Activated gamma-delta T cell (primary cell): ENCODE measurements at regions not wholly inside any gene's neighbourhood (a gene's known extent, or its start where the extent isn't known, plus 50 kb on each side); places are given as distances from the start of the nearest gene placed in this dataset.

Experiments used
- DNase-seq: peaks from one replicate; lab custom pipeline; 2025; lab: John Stamatoyannopoulos, UW

GRCh38 chr16:65634833-65635232 is 513.0 kb upstream of the CDH11 start:
- no peak for DNase-seq

GRCh38 chr16:65634291-65634690 is 512.4 kb upstream of the CDH11 start:
- no peak for DNase-seq

- no peak for DNase-seq
Measured at GRCh38 chr16:65624666-65625065, 502.8 kb upstream of the CDH11 start.

- DNase-seq = no peak
Measured at GRCh38 chr16:65624229-65624628, 502.4 kb upstream of the CDH11 start.

GRCh38 chr16:65622871-65623270 is 501.0 kb upstream of the CDH11 start:
- no peak for DNase-seq

- no peak for DNase-seq
Measured at GRCh38 chr16:65622151-65622550, 500.3 kb upstream of the CDH11 start.

GRCh38 chr16:65621640-65622039 is 499.8 kb upstream of the CDH11 start:
- no peak for DNase-seq

- no peak for DNase-seq
Measured at GRCh38 chr16:65619606-65620005, 497.7 kb upstream of the CDH11 start.

- DNase-seq = no peak
Measured at GRCh38 chr16:65618931-65619330, 497.1 kb upstream of the CDH11 start.

GRCh38 chr16:65618333-65618732 is 496.5 kb upstream of the CDH11 start:
- no peak for DNase-seq

GRCh38 chr16:65617421-65617820 is 495.6 kb upstream of the CDH11 start:
- DNase-seq = no peak

GRCh38 chr16:65608455-65608854 is 486.6 kb upstream of the CDH11 start:
- no peak for DNase-seq

- DNase-seq = no peak
Measured at GRCh38 chr16:65604771-65605170, 482.9 kb upstream of the CDH11 start.

GRCh38 chr16:65601781-65602180 is 479.9 kb upstream of the CDH11 start:
- DNase-seq = no peak

- no peak for DNase-seq
Measured at GRCh38 chr16:65600629-65601028, 478.8 kb upstream of the CDH11 start.

- no peak for DNase-seq
Measured at GRCh38 chr16:65600046-65600445, 478.2 kb upstream of the CDH11 start.

- no peak for DNase-seq
Measured at GRCh38 chr16:65598621-65599020, 476.8 kb upstream of the CDH11 start.

GRCh38 chr16:65583498-65583897 is 461.6 kb upstream of the CDH11 start:
- DNase-seq = no peak

GRCh38 chr16:65579050-65579449 is 457.2 kb upstream of the CDH11 start:
- no peak for DNase-seq

GRCh38 chr16:65576631-65577030 is 454.8 kb upstream of the CDH11 start:
- DNase-seq = no peak

- DNase-seq = no peak
Measured at GRCh38 chr16:65576139-65576538, 454.3 kb upstream of the CDH11 start.

GRCh38 chr16:65574326-65574966 is 452.6 kb upstream of the CDH11 start:
- DNase-seq = no peak

GRCh38 chr16:65572156-65572555 is 450.3 kb upstream of the CDH11 start:
- DNase-seq = no peak

- no peak for DNase-seq
Measured at GRCh38 chr16:65570261-65570660, 448.4 kb upstream of the CDH11 start.
